Karpas-422 (cell line): ENCODE measurements at regions not wholly inside any gene's neighbourhood (a gene's known extent, or its start where the extent isn't known, plus 50 kb on each side); places are given as distances from the start of the nearest gene placed in this dataset.

Source experiments
- DNase-seq: peaks from one replicate; pipeline ENCODE4 v3.0.0-alpha.2; 2015
- H2AFZ ChIP-seq: fragments of 200-600 bp; sonication (generic); 2 replicates; pipeline ENCODE4 v1.6.1; 2014; ENCODE audit warnings: antibody characterized with exemption, low read length, mixed read lengths
- H3K27ac ChIP-seq: fragments of 200-600 bp; sonication (generic); 2 replicates; pipeline ENCODE4 v1.5.1; 2014; ENCODE audit warnings: mild to moderate bottlenecking, low read length, moderate library complexity
- H3K27me3 ChIP-seq: fragments of 200-600 bp; sonication (generic); 2 replicates; pipeline ENCODE4 v1.6.1; 2014; ENCODE audit warnings: low read length, mixed read lengths
- H3K36me3 ChIP-seq: fragments of 200-600 bp; sonication (generic); 2 replicates; pipeline ENCODE4 v1.6.1; 2014; ENCODE audit warnings: low read length, mixed read lengths; ENCODE audit not compliant: insufficient read depth
- H3K4me1 ChIP-seq: fragments of 200-600 bp; sonication (generic); 2 replicates; pipeline ENCODE4 v1.6.1; 2014; ENCODE audit warnings: mild to moderate bottlenecking, low read length, mixed read lengths
- H3K4me2 ChIP-seq: fragments of 200-600 bp; sonication (generic); 2 replicates; pipeline ENCODE4 v1.6.1; 2014; ENCODE audit warnings: low read length, low read depth, mild to moderate bottlenecking; ENCODE audit not compliant: poor library complexity, severe bottlenecking
- H3K4me3 ChIP-seq: fragments of 200-600 bp; sonication (generic); 2 replicates; pipeline ENCODE4 v1.5.1; 2014; ENCODE audit warnings: mild to moderate bottlenecking, antibody characterized with exemption, low read length, mixed read lengths
- H3K79me2 ChIP-seq: fragments of 200-600 bp; sonication (generic); 2 replicates; pipeline ENCODE4 v1.6.1; 2014; ENCODE audit warnings: mild to moderate bottlenecking, low read length, mixed read lengths
- H3K9ac ChIP-seq: fragments of 200-600 bp; sonication (generic); 2 replicates; pipeline ENCODE4 v1.6.0; 2014; ENCODE audit warnings: low read length
- H3K9me2 ChIP-seq: fragments of 200-600 bp; sonication (generic), shearing (Covaris generic); replicated peaks from 2 replicates; pipeline ENCODE4 v1.6.0; 2014; ENCODE audit warnings: mild to moderate bottlenecking, low read length, moderate library complexity; ENCODE audit not compliant: insufficient read depth
- H3K9me3 ChIP-seq: fragments of 300-700, 200-600 bp; sonication (generic); 2 replicates; pipeline ENCODE4 v1.6.1; 2014; ENCODE audit warnings: low read length, mixed read lengths
- H4K20me1 ChIP-seq: fragments of 200-600 bp; sonication (generic); 2 replicates; pipeline ENCODE4 v1.6.1; 2014; ENCODE audit warnings: mild to moderate bottlenecking, antibody characterized with exemption, low read length, low read depth; ENCODE audit not compliant: insufficient read depth

DNA sequence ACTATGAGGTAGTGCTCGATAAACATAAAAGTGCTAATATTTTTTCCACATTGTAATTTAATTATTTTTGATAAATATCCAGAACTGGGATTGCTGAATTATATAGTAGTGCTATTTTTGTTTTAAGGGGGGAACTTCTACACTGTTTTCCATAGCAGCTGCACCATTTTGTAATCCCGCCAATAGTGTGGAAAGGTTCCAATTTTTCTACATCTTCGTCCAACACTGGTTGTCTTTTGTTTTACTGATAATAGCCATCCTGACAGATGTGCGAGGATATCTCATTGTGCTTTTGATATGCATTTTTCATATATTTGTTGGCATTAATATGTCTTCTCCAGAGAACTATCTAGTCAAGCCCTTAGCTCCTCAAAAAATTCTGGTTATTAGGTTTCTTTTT, 259.6 kb upstream of the KCNJ16 start:
- Histone ChIP-seq H4K20me1 (no peaks in the 10 kb centered on the region), H3K4me3 (no peak overlapping the region), H3K9ac (no peak overlapping the region), H3K27me3 (no peaks in the 10 kb centered on the region), H3K27ac (no peak overlapping the region), H3K9me3 (no peaks in the 10 kb centered on the region), H3K9me2 (no peaks in the 10 kb centered on the region), H3K79me2 (no peaks in the 10 kb centered on the region), H2AFZ (no peak overlapping the region), H3K36me3 (no peaks in the 10 kb centered on the region), H3K4me2 (no peak overlapping the region), H3K4me1 (peaks cover 9% of the 10 kb centered on the region)
- DNase-seq = no peak

- no peak for DNase-seq
- H3K4me3 ChIP-seq = no peak overlapping the region
- no peaks in the 10 kb centered on the region for H3K36me3 ChIP-seq
- peaks cover 8% of the 10 kb centered on the region for H3K4me1 ChIP-seq
- no peaks in the 10 kb centered on the region for H4K20me1 ChIP-seq
- no peak overlapping the region for H3K4me2 ChIP-seq
- H3K27me3 ChIP-seq = no peaks in the 10 kb centered on the region
- H3K9me3 ChIP-seq = peaks cover 4% of the 10 kb centered on the region; the same call in 1 of the 2 replicates
- H3K27ac ChIP-seq = no peak overlapping the region
- no peaks in the 10 kb centered on the region for H3K79me2 ChIP-seq
- H3K9ac ChIP-seq = no peak overlapping the region
- H3K9me2 ChIP-seq = no peaks in the 10 kb centered on the region
- no peak overlapping the region for H2AFZ ChIP-seq
These were observed 256.6 kb upstream of the KCNJ16 start for GRCh38 chr17:69818467-69818866.

- Histone ChIP-seq H3K4me3 (no peak overlapping the region), H2AFZ (peak overlapping the region; percentile 84), H4K20me1 (no peaks in the 10 kb centered on the region), H3K27me3 (no peaks in the 10 kb centered on the region), H3K9me3 (peaks cover 4% of the 10 kb centered on the region; the same call in 1 of the 2 replicates), H3K36me3 (no peaks in the 10 kb centered on the region), H3K27ac (no peak overlapping the region), H3K4me1 (peaks cover 8% of the 10 kb centered on the region), H3K9me2 (no peaks in the 10 kb centered on the region), H3K79me2 (no peaks in the 10 kb centered on the region), H3K4me2 (no peak overlapping the region), H3K9ac (no peak overlapping the region)
- DNase-seq = peak; percentile 44
These were observed 255.5 kb upstream of the KCNJ16 start for GRCh38 chr17:69819316-69820087.

- no peak overlapping the region for H3K27ac ChIP-seq
- H3K4me1 ChIP-seq = peaks cover 8% of the 10 kb centered on the region
These were observed 254.1 kb upstream of the KCNJ16 start for GRCh38 chr17:69820876-69821473.

DNA sequence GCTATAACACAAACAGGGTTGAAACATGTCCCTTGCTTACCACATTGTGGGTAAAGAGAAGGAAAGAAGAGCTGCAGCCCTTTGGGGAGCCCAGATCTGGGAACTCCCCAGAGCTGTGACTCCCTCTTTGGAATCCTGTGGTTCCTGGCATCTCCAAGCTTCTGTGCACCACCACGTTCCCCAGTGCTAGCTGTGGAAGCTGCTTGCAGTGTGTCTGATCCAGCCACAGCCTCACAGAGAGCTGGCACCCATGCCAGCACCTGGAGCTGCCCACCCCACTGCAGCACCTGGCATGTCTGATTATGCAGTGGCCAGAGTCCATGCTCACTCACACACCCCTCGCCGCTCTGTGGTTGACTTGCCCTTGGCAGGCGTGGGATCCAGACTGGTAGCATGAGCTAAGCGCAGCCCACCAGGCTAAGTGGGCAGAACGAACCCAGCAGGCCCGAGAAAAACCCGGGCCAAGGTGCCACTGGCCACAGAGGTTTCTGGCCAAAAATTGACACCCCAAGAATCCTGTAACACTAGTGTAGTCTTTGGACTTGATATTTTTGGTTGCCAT, 252.6 kb upstream of the KCNJ16 start:
- Histone ChIP-seq H3K9me2 (no peaks in the 10 kb centered on the region), H3K4me2 (no peak overlapping the region), H3K4me1 (peaks cover 8% of the 10 kb centered on the region), H3K27me3 (no peaks in the 10 kb centered on the region), H4K20me1 (no peaks in the 10 kb centered on the region), H3K4me3 (no peak overlapping the region), H3K79me2 (no peaks in the 10 kb centered on the region), H2AFZ (no peak overlapping the region), H3K27ac (no peak overlapping the region), H3K36me3 (no peaks in the 10 kb centered on the region), H3K9me3 (peaks cover 4% of the 10 kb centered on the region; the same call in 1 of the 2 replicates), H3K9ac (no peak overlapping the region)
- no peak for DNase-seq

More at GRCh38 chr17:69820876-69821473, 254.1 kb upstream of the KCNJ16 start:
- H3K9ac ChIP-seq = no peak overlapping the region
- no peaks in the 10 kb centered on the region for H3K27me3 ChIP-seq
- no peaks in the 10 kb centered on the region for H3K79me2 ChIP-seq
- peaks cover 4% of the 10 kb centered on the region; the same call in 1 of the 2 replicates for H3K9me3 ChIP-seq
- no peaks in the 10 kb centered on the region for H3K36me3 ChIP-seq
- no peak overlapping the region for H2AFZ ChIP-seq
- no peak overlapping the region for H3K4me3 ChIP-seq
- H4K20me1 ChIP-seq = no peaks in the 10 kb centered on the region
- no peak overlapping the region for H3K4me2 ChIP-seq
- no peak for DNase-seq
- H3K9me2 ChIP-seq = no peaks in the 10 kb centered on the region

- no peaks in the 10 kb centered on the region for H3K36me3 ChIP-seq
- no peaks in the 10 kb centered on the region for H4K20me1 ChIP-seq
- no peak overlapping the region for H2AFZ ChIP-seq
- no peaks in the 10 kb centered on the region for H3K9me2 ChIP-seq
- H3K4me1 ChIP-seq = no peaks in the 10 kb centered on the region
- H3K9ac ChIP-seq = no peak overlapping the region
- no peak overlapping the region for H3K4me3 ChIP-seq
- no peaks in the 10 kb centered on the region for H3K27me3 ChIP-seq
- H3K27ac ChIP-seq = no peak overlapping the region
- H3K9me3 ChIP-seq = no peaks in the 10 kb centered on the region
- no peak for DNase-seq
- no peak overlapping the region for H3K4me2 ChIP-seq
- no peaks in the 10 kb centered on the region for H3K79me2 ChIP-seq
These were observed 246.9 kb upstream of the KCNJ16 start for GRCh38 chr17:69828087-69828486.

DNA sequence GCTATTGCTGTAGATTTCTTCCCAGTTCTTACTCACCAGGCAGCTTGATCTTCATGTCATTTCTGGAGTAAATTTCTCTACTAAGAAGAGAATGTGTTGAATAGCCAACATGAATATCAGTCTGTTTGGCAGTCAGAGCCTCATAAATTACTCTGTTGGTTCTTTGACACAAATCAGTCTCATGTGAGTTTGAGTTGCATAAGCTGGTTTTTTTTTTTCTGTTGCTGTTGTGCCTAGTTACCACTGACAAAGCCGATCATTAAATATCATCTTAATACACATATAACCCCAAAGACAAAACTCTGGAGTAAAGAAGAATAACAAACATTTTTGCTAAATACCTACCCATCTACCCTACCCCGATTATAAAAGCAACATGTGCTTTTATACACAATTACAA, 240.5 kb upstream of the KCNJ16 start:
- H3K4me1 ChIP-seq = no peaks in the 10 kb centered on the region
- no peak for DNase-seq
- H3K27me3 ChIP-seq = peaks cover 9% of the 10 kb centered on the region; the same call in 1 of the 2 replicates
- no peak overlapping the region for H3K27ac ChIP-seq
- no peak overlapping the region for H3K9ac ChIP-seq
- no peaks in the 10 kb centered on the region for H4K20me1 ChIP-seq
- no peaks in the 10 kb centered on the region for H3K79me2 ChIP-seq
- H3K4me2 ChIP-seq = no peak overlapping the region
- H3K4me3 ChIP-seq = no peak overlapping the region
- no peaks in the 10 kb centered on the region for H3K36me3 ChIP-seq
- H3K9me3 ChIP-seq = no peaks in the 10 kb centered on the region
- H3K9me2 ChIP-seq = no peaks in the 10 kb centered on the region
- no peak overlapping the region for H2AFZ ChIP-seq

- no peaks in the 10 kb centered on the region for H3K36me3 ChIP-seq
- DNase-seq = no peak
- H3K4me3 ChIP-seq = no peak overlapping the region
- H3K27ac ChIP-seq = no peak overlapping the region
- no peak overlapping the region for H3K4me2 ChIP-seq
- H3K79me2 ChIP-seq = no peaks in the 10 kb centered on the region
- no peaks in the 10 kb centered on the region for H3K27me3 ChIP-seq
- H3K9me3 ChIP-seq = no peaks in the 10 kb centered on the region
- no peaks in the 10 kb centered on the region for H3K9me2 ChIP-seq
- no peak overlapping the region for H3K9ac ChIP-seq
- peaks cover 3% of the 10 kb centered on the region; the same call in 1 of the 2 replicates for H3K4me1 ChIP-seq
- no peak overlapping the region for H2AFZ ChIP-seq
- no peaks in the 10 kb centered on the region for H4K20me1 ChIP-seq
These were observed 223.3 kb upstream of the KCNJ16 start for GRCh38 chr17:69851736-69852135.
